Loucy (cell line): ENCODE measurements at regions not wholly inside any gene's neighbourhood (a gene's known extent, or its start where the extent isn't known, plus 50 kb on each side); places are given as distances from the start of the nearest gene placed in this dataset.

ENCODE experiments used
- H2AFZ ChIP-seq: fragments of 200-600 bp; sonication (generic); 2 replicates; pipeline ENCODE4 v1.6.0; 2016; ENCODE audit warnings: antibody characterized with exemption, mild to moderate bottlenecking, low read length, moderate library complexity
- H3F3A ChIP-seq: fragments of 200-600 bp; 2 replicates; pipeline ENCODE4 v1.6.0; 2016; ENCODE audit warnings: antibody characterized with exemption, low read depth, mild to moderate bottlenecking
- H3K27me3 ChIP-seq: fragments of 200-600 bp; sonication (generic); 2 replicates; pipeline ENCODE4 v1.6.1; 2014; ENCODE audit warnings: low read length, mild to moderate bottlenecking; ENCODE audit not compliant: insufficient read depth, poor library complexity, severe bottlenecking
- H3K36me3 ChIP-seq: fragments of 200-600 bp; sonication (generic); 2 replicates; pipeline ENCODE4 v1.6.1; 2016; ENCODE audit warnings: low read length; ENCODE audit not compliant: insufficient read depth
- H3K4me1 ChIP-seq: fragments of 200-600 bp; sonication (generic); 2 replicates; pipeline ENCODE4 v1.5.1; 2014; ENCODE audit warnings: low read length, mild to moderate bottlenecking; ENCODE audit not compliant: insufficient read depth, poor library complexity, severe bottlenecking
- H3K4me2 ChIP-seq: fragments of 200-600 bp; sonication (generic); 2 replicates; pipeline ENCODE4 v1.6.0; 2014; ENCODE audit warnings: antibody characterized with exemption, low read length, low read depth, mild to moderate bottlenecking; ENCODE audit not compliant: poor library complexity, severe bottlenecking
- H3K4me3 ChIP-seq: fragments of 200-600 bp; sonication (generic); 2 replicates; pipeline ENCODE4 v1.5.1; 2014; ENCODE audit warnings: low read length, mild to moderate bottlenecking, mixed read lengths; ENCODE audit not compliant: poor library complexity, severe bottlenecking
- H3K79me2 ChIP-seq: fragments of 200-600 bp; sonication (generic); 2 replicates; pipeline ENCODE4 v1.6.1; 2014; ENCODE audit warnings: low read length; ENCODE audit not compliant: insufficient read depth
- H3K9ac ChIP-seq: fragments of 200-600 bp; sonication (generic); 2 replicates; pipeline ENCODE4 v1.6.0; 2014; ENCODE audit warnings: mild to moderate bottlenecking, low read depth, low read length, moderate library complexity; ENCODE audit not compliant: poor library complexity, severe bottlenecking
- H3K9me2 ChIP-seq: fragments of 200-600 bp; sonication (generic); replicated peaks from 2 replicates; pipeline ENCODE4 v1.6.1; 2016; ENCODE audit warnings: low read depth, low read length, mixed read lengths
- H3K9me3 ChIP-seq: fragments of 200-600 bp; sonication (generic); 2 replicates; pipeline ENCODE4 v1.6.1; 2014; ENCODE audit warnings: mild to moderate bottlenecking, antibody characterized with exemption, low read length, low read depth; ENCODE audit not compliant: insufficient read depth
- H4K20me1 ChIP-seq: fragments of 200-600 bp; sonication (generic); 2 replicates; pipeline ENCODE4 v1.6.0; 2014; ENCODE audit warnings: antibody characterized with exemption, low read length, mild to moderate bottlenecking; ENCODE audit not compliant: insufficient read depth, poor library complexity, severe bottlenecking
- CTCF ChIP-seq: fragments of 200-600 bp; sonication (generic); conservative IDR thresholded peaks from 2 replicates; pipeline ENCODE4 v1.5.1; 2014; ENCODE audit warnings: mild to moderate bottlenecking, antibody characterized with exemption, low read length
- EZH2phosphoT487 ChIP-seq: fragments of 200-600 bp; IDR thresholded peaks from 2 replicates; pipeline ENCODE4 v1.6.1; 2018; ENCODE audit warnings: antibody characterized with exemption, mild to moderate bottlenecking, moderate library complexity, borderline replicate concordance

GRCh38 chr15:39466750-39467105 is 114.2 kb upstream of the THBS1 start:
- Histone ChIP-seq H4K20me1 (no peaks in the 10 kb centered on the region), H3K9ac (no peak overlapping the region), H3K4me2 (no peak overlapping the region), H3K4me1 (peaks cover 5% of the 10 kb centered on the region), H3K27me3 (no peaks in the 10 kb centered on the region), H3K9me2 (no peaks in the 10 kb centered on the region), H3F3A (no peaks in the 10 kb centered on the region), H3K4me3 (no peak overlapping the region), H3K9me3 (no peaks in the 10 kb centered on the region), H2AFZ (no peak overlapping the region), H3K79me2 (no peaks in the 10 kb centered on the region), H3K36me3 (no peaks in the 10 kb centered on the region)
- TF ChIP-seq EZH2phosphoT487 (no peak), CTCF (no peak)

- H3K4me2 ChIP-seq = no peak overlapping the region
- no peaks in the 10 kb centered on the region for H3K79me2 ChIP-seq
- H3F3A ChIP-seq = no peaks in the 10 kb centered on the region
- H3K27me3 ChIP-seq = no peaks in the 10 kb centered on the region
- peaks cover 5% of the 10 kb centered on the region for H3K4me1 ChIP-seq
- H4K20me1 ChIP-seq = no peaks in the 10 kb centered on the region
- H3K9me2 ChIP-seq = no peaks in the 10 kb centered on the region
- no peaks in the 10 kb centered on the region for H3K9me3 ChIP-seq
- TF ChIP-seq EZH2phosphoT487 (no peak), CTCF (no peak)
- H3K9ac ChIP-seq = no peak overlapping the region
- H3K36me3 ChIP-seq = no peaks in the 10 kb centered on the region
- no peak overlapping the region for H3K4me3 ChIP-seq
- H2AFZ ChIP-seq = no peak overlapping the region
Measured at GRCh38 chr15:39468331-39468730, 112.5 kb upstream of the THBS1 start.

GRCh38 chr15:39468828-39469227 is 112.1 kb upstream of the THBS1 start:
- Histone ChIP-seq H3K4me1 (peaks cover 5% of the 10 kb centered on the region), H3K4me2 (no peak overlapping the region), H3K9ac (no peak overlapping the region), H3K36me3 (no peaks in the 10 kb centered on the region), H3K27me3 (no peaks in the 10 kb centered on the region), H3K4me3 (no peak overlapping the region), H4K20me1 (no peaks in the 10 kb centered on the region), H3K9me3 (no peaks in the 10 kb centered on the region), H3K9me2 (no peaks in the 10 kb centered on the region), H2AFZ (no peak overlapping the region), H3F3A (no peaks in the 10 kb centered on the region), H3K79me2 (no peaks in the 10 kb centered on the region)
- no peak for TF ChIP-seq EZH2phosphoT487
- no peak for TF ChIP-seq CTCF
